K562 (cell line): ENCODE measurements at regions not wholly inside any gene's neighbourhood (a gene's known extent, or its start where the extent isn't known, plus 50 kb on each side); places are given as distances from the start of the nearest gene placed in this dataset.

Source experiments
- HNRNPL ChIP-seq: fragments of 200-400 bp; formaldehyde crosslinking; IDR thresholded peaks from 2 replicates; pipeline ENCODE4 v1.6.1; 2017; ENCODE audit warnings: low read depth, mild to moderate bottlenecking, low read length
- ILF3 ChIP-seq: fragments of 450-650 bp; IDR thresholded peaks from 2 replicates; pipeline ENCODE4 v1.6.1; 2018; ENCODE audit warnings: antibody characterized with exemption, mild to moderate bottlenecking, moderate library complexity, borderline replicate concordance
- L3MBTL2 ChIP-seq: fragments of 450-650 bp; IDR thresholded peaks from 2 replicates; pipeline ENCODE4 v1.6.1; 2016; ENCODE audit warnings: mild to moderate bottlenecking, moderate library complexity
- POLR2G ChIP-seq: fragments of 200-400 bp; formaldehyde crosslinking; IDR thresholded peaks from 2 replicates; pipeline ENCODE4 v1.6.1; 2017; ENCODE audit warnings: low read depth, mild to moderate bottlenecking, antibody characterized with exemption, low read length, moderate library complexity
- SMAD4 ChIP-seq: fragments of 250-450 bp; sonication (Bioruptor Pico); conservative IDR thresholded peaks from 2 replicates; pipeline ENCODE4 v1.8.0; 2021; ENCODE audit warnings: inconsistent platforms, mild to moderate bottlenecking, moderate library complexity
- VEZF1 ChIP-seq: fragments of 200-800 bp; sonication (Bioruptor generic); IDR thresholded peaks from 2 replicates; pipeline ENCODE4 v1.6.1; 2017; ENCODE audit warnings: missing genetic modification characterization, missing compliant biosample characterization
- ZFX ChIP-seq: sonication (generic); formaldehyde crosslinking; IDR thresholded peaks from 2 replicates; pipeline ENCODE4 v1.8.0; 2022; ENCODE audit warnings: mild to moderate bottlenecking, missing genetic modification reagents, moderate library complexity
- ZNF408 ChIP-seq: fragments of 250-450 bp; sonication (Bioruptor Pico); IDR thresholded peaks from 2 replicates; pipeline ENCODE4 v1.4.0; 2020; ENCODE audit warnings: low read depth, mild to moderate bottlenecking, moderate library complexity

DNA sequence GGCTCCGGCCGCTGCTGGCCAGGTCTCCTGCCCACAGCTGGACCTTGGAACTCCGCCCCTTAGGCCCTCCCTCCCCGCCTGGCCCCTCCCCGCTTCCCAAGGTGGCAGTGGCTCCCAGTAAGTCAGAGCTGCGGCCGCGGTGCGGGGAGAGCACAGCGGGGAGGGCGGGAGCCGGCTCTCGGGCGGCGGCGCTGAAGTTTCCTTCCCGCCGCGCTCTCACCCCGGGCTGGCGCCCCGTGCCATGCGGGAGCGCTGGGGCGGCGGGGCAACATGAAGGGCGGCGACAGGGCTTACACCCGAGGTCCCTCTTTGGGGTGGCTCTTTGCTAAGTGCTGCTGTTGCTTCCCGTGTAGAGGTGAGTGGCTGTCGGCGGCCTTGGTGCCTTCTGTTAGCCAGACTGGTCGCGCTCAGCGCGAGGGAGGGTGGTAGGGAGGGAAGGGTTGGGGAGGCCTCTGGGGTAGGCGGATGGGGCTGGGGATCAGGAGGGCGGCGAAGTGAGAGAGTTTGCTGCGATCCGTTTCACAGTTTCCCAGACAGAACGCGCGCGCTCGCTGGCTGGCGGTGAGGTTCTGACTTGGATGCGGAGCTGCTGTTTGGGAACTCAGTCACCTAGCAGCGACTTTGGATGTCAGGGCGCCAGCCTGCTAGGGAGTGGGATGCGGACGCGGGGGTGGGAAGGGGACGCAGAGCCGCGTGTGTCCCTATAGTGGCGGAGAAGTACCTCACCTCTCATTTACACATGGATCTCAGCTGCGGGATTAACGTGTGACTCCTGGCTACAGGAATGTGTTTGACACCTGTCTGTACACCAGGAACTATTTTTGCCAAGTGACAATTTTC, 145.5 kb upstream of the UMPS start (continued):
- TF ChIP-seq ZFX (CRISPR knock-in tag) = peak; percentile 52; the same call in 1 of the 2 replicates
- 0 out of 2 replicates have a peak, but pooled peaks have one; percentile 46 for TF ChIP-seq HNRNPL
- no peak for TF ChIP-seq L3MBTL2
- peak; percentile 76 for TF ChIP-seq POLR2G
- peak; percentile 18; the same call in 1 of the 2 replicates for TF ChIP-seq VEZF1 (CRISPR knock-in tag)
- TF ChIP-seq SMAD4 (CRISPR knock-in tag) = no peak
- no peak for TF ChIP-seq ZNF408 (CRISPR knock-in tag)
- no peak for TF ChIP-seq ILF3
